Posterior vena cava (tissue), 2 donors: ENCODE measurements at regions not wholly inside any gene's neighbourhood (a gene's known extent, or its start where the extent isn't known, plus 50 kb on each side); places are given as distances from the start of the nearest gene placed in this dataset.

Source experiments
- DNase-seq: peaks from one replicate; pipeline ENCODE4 v3.0.0-alpha.2; 2020; ENCODE audit warnings: low spot score
- intact Hi-C, 2 donors: fragments of 100-400 bp; cut with DNase I; formaldehyde crosslinking; loops; one replicate each; pipeline versions ENCODE4 v1.14.1 to v1.14.2; 2022 to 2023
- donor health status: DM: yes; HTN: yes; CAD: no.
- donor health status: DM: yes; HTN: yes; CAD: no.

DNA sequence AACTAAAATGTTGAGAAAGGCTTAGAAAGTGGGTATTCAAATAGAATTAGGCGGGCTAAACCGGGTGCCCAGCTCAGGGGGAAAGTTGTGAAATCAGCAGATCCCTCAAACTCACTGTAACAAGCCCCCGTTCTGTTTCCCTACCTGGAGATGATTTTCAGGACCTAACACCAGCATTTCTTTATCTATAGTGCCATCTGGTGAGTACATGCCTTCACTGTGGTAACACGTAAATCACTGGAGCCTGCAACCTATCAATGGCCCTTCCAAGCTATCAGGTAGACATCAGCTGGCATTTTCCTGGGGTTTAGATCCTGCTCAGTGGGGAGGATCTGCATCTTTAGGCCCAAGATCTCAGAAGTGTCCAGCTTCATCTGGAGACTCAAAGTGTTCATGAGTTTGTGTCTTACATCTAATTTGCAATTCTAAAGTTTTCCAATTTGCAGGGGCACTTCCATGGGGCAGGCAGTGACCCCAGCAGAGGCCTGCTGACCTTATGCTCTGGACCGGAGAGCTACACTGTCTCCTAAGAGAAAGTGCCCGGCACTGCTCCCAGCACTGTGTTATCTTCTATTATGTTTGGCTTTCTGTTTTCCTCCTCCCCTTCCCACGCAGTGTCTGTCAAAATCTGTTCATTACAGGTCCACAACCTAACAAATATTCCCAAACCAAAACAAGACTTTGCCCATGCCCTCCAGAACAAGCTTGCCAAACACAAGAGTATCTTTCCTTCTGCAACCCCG lies 132.5 kb downstream of the LSM5 start:
- intact Hi-C loops: no loop called here
- DNase-seq: no peak

DNA sequence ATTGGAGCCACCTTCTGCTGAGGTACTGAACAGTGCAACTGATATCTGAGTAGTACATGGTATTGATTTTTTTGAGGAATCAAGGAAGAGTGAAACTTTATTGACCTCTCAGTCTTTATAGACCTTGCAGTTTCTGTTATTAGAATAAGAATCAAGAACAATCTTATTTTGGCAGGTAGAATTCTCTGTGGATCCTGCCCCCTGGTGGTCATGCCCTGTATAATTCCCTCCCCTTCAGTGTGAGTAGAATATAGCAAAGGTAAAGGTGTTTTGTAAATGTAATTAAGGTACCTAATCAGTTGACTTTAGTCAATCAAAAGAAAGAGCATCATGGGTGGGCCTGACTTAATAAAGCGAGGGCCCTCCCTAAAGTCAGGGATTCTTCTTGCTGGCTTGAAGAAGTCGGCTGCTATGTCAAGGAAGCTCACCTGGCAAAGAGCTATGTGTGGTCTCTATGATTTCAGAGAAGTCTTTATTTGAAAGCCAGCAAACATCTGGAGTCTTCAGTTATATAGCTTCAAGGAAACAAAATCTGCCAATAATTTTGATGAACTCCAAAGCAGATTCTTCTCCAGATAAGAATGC lies 142.8 kb downstream of the LSM5 start:
- DNase-seq: no peak
- intact Hi-C loops: no loop called here

DNA sequence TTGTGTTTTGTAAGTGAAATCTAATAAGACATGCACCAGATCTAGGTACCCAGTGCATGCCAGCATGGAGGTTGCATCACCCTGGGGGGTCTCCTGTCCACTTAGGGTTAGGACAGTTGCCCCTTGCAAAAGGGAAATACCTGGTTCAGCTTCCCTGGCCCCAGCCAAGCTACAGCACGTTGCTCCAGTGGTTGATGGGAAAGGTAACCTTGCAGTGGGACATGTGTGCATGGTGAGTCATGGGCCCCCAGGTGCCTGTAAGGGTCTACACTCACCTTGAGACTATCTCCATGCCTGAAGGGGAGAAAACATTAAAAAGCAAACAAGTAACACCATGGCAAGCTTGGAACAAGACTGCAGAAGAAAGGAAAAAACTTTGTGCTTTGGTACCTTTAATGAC lies 143.9 kb downstream of the LSM5 start:
- intact Hi-C loops: no loop called here
- no peak for DNase-seq

DNA sequence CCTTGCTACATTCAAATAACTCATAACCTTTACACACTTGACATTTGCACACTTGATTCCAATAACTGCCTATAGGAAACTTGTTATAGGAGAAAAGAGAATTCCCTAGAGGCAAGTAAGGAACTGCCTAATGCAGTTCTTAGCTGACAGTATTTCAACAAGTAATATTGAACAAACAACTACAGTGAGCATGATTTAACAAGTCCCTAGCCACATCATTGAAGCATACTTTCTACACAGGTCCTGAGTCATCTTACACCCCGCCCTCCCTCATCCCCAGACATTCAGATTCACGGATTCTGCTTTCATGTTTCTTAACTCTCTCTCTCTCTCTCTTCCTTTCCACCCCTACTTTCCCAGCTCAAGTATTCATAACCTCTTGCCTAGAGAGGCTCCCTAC lies 153.5 kb downstream of the LSM5 start:
- no peak for DNase-seq
- intact Hi-C loops: no loop called here

DNA sequence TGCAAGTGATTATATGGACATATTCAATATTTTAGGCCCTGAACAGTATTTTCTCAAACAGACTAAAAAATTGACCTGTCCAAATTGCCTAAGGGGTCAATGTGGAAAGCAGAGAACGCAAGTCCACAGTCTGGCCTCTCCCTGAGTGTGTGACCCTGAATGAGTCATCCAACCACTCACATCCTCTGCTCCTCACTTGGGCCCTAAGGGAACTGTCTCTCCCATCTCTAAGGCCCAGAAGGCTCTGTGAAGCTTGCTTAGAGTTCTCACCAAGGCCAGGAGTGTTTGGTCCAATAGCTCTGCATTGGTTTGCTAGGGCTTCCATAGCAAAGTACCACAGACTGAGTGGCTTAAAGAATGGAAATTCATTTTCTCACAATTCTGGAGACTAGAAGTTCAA lies 155.1 kb downstream of the LSM5 start:
- intact Hi-C loops: no loop called here
- no peak for DNase-seq

DNA sequence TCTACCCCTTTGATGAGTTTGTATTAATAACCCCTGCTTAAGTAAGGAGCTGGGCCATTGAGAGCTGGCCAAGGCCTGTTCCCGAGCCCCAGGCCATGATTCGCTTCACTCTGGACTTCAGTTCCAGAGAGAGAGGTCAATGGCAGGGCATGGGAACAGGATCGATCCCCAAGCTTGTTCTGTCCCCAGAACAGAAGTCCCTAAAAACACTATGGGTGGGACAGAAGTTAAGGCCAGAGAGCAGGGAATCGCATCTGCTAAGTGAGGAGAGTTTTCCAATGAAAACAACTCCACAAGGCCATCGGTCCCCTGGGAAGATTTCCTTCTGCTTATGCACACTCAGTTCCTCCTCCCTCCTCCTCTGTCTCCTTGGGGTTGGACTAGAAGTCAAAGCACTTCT lies 159.6 kb downstream of the LSM5 start:
- intact Hi-C loops: no loop called here
- no peak for DNase-seq

DNA sequence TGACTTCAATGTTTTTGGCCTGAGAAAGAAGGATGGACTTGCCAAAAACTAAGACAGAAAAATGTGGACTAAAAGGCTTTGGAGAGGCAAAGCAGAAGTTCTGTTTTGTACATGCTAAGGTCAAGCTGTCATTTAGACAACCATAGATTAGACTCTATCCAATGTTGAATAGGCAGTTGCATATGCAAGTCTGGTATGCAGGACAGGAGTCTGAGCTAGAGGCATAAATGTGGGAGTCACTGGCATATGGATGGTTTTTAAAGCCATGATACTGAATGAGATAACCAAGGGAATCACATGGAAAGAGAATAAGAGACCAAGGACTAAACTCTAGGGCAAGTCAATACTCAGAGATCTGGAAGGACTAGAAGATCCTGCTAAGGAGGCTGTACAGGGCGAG lies 164.1 kb downstream of the LSM5 start:
- no peak for DNase-seq
- intact Hi-C loops: no loop called here

DNA sequence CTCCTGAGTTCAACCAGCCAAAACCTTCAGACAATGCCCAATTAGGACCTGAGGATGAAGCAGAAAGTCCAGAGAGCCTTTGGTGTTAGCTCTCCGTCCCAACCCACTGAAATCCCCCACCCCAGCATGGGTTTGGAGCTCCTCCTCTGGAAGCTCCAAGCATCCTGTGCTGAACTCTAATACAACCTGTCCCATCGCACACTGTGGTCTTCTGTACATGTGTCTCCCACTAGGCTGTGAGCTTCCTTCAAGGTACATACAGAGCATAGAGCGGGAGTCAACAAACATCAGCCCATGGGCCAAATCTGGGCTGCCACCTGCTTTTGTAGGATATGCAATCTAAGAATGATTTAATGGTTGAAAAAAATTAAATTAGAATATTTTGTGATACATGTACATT lies 166.5 kb downstream of the LSM5 start:
- intact Hi-C loops: no loop called here
- no peak for DNase-seq

DNA sequence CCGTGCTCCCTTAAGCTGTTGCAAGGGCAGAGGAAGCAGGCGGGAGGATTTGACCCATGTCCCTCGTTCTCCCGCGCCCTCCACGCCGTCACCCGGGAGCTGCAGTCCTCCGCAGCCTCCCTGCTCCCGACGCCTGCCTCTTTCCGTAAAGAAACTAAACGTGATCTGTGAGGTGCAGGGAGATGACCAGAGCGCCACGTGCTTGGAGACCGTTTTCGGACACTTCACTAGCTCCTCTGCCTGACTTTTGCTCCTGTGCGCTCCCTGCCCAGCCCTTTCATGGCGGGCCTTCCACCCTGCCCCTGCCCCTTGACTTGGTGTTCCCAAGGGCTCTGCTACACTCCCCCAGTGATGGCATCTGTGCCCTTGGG lies 171.2 kb downstream of the LSM5 start:
- DNase-seq: no peak
- intact Hi-C loops: no loop called here

DNA sequence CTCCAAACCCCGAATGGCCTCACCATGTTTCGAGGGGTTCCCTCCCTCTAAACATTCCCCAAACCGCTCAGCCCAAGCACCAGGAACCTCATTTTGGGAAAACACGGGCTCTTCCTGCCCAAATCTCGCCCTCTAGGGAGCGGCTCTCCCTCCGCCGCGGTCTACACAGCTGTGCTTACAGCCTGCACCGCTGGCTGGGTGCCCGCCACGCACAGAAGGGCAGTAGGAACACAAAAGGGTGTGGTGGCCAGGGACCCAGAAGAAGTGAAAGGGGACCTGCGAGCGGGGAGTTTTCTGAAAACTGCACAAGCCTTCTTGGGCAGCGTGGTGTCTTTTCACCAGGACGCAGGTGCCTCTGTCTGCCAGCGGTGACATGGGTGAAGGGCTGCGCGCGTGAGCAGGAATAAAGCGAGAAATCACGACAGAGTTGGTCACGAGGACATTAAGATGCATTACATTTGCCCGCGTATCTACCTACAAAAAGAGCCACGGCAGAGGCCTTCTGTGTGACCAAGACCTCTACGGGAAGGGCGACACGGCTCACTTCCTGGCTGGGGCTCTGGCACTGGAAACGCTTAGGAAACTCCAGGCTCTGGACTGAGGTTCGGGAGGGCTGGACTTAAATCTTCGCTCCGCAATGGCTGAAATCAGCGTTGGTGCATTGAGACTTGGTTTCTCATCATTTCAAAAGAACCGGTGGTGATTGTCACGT lies 171.7 kb downstream of the LSM5 start:
- DNase-seq: no peak
- intact Hi-C loops: no loop called here

DNA sequence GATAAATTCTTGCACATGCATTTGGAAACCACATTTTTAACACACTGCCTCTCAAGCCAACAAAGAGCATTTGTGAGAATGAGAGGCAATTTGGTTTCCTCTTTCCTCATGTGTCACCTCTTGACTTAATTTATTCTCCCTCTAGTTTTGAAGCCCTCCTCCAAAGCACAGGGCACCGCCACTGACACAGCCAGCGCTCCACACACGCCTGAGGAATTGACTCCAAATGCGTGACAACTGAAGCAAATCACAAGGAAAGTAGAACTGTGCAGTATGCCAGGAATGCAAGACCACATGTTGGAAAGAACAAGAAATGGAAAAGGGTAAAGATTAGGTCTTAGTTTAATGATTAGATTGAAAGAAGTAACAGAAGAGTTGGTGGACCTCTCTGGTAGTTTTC lies 173.3 kb downstream of the LSM5 start:
- DNase-seq: no peak
- intact Hi-C loops: no loop called here

DNA sequence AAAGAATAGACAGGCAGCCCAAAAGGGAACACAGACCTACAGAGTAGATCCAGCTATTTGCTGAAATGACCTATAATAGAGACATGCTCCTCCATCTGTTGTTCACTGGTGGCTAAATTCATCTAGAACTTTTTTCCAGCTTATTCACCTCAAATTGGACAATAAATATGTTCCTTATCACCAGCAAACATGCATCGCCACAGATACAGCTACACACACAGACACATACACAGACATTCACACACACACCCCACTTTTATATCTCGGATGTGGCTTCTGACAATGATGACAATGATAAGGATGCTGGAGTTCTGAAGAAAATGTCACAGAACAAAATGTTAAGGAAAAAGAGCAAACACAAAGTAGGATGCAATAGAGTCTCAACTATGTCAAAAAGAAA lies 175.4 kb downstream of the LSM5 start:
- intact Hi-C loops: no loop called here
- DNase-seq: no peak

DNA sequence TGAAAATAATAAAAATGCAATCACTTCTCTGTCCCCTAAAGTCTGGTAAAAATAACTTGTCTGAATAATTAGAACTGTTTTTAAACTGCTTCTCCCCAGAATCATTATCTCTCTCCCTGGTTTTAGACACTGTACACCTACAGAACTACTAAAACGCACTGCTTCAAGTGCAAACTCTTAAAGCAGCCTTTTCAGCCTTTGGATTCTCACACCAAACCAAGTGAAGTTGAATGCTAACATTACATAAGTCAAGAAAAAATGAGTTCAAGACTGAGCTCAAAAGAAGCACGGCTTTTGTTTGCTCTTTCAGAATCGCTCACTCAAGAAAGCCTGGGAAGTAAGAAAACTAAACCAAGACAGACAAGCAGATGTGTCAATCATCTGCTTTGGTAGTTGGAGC lies 188.8 kb downstream of the LSM5 start:
- intact Hi-C loops: no loop called here
- no peak for DNase-seq

DNA sequence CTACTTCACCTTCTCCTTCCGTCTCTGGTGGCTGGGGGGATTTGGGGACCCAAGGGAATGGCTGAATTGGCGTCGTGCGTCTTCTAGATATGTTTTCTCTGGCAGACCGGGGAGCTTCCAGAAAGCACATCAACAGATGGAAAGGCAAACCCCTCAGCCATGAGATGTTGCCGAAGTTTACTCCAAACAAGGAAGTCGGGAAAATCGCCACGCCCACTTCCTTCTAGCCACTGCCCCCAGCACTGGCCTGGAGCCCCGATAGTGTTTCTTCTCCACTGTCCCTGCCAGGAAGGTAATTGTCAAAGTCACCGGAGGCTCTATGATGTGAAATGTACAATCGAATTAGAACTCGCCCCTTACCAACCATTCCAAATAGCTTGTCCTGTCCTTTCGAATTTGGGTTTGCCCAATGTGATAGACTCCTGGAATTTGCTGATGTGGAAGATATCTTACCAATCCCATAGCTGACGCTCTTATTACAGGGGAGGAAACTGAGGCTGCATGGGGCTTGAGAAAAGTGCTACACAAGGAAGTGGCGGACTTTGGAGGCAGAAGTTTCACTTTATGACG lies 191.0 kb downstream of the LSM5 start:
- intact Hi-C loops: no loop called here
- DNase-seq: no peak

DNA sequence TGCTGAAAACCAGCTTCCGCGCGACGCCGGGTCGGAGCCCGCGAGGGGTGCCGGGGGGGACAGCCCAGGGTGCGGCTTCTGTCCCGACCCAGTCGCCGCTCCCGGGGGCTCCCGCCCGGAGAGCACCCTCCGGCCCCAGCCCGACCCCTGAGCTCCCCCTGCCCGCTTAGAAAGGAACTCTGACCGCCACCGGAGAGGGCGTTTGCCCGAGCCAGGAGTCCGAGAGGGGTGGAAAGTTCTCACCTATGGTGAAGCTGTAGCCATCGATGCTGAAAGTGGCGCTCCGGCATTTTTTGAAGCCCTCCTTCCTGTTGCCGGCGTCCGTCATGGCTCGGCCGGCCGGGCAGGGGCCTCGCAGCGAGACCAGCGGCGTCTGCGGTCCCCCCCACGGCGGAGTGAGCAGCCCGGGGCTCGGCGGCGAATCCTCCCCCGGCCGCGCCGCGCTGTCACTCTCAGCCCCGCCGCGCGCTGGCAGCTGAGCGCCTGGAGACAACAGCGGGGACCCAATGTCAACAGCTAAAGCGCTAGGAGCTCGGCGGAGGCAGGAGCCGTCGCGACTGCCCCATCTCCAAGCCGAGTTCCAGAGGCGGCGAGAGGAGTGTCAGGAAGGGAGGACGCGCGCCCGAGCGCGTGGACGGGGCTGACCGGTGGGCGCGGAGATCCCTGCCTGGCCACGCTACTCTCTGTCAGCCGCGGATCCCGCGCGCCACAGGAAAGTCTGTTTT lies 191.6 kb downstream of the LSM5 start:
- no peak for DNase-seq
- intact Hi-C loops: no loop called here

DNA sequence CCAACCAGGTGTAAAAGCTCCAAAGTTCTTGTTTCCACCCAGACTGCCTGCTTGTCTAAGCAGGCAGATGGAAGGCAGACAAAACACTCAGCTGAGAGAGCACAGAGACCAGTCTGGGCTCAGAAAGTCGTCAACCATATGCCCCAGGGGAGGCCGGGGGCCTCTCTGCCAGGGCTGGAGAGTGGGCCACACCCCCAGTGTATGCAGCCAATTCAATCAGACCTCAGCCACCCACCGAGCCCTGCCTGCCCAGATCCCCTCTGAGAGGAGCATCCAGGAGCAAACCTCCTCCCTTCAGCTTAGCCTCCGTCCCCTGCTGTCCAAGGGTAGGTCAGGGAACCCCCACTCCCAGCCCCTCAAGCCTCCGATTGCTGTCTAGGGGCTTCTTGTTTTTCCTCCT lies 196.3 kb downstream of the LSM5 start:
- no peak for DNase-seq
- intact Hi-C loops: no loop called here

DNA sequence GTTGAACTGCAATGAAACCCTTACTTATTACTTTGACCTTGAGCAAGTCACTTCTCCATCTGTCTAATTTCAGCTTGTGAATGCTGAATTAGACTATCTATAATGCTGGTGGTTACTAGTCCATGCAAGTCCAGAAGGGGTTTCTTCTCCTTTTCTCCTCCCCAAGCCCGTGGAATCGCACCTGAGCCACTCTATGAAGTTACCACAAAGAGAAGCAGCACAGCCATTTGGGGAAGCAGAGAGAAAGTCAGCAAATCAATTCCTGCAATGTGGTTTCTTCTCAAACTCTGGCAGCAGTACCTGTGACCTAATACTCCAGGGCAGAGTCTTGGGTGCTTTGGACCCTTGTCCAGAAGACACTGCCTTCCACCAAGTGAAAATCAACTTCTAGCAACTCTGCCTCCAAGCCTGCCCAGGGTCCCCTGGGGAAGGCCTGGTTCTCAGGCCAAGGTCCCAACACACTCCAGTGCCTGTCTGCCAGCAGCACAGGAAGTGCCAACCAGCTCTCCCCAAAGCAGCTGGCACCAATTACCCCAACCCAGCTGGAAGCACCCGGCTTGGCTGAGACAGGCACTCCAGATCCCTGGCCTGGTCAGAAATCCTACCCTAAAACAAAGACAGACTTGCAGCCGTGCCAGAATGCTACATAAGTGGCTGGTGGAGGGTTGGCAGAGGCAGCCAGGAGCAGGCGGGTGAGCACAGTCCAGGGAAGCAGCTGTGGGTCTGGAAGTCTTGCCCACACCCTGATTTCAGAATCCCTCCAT lies 200.3 kb downstream of the LSM5 start:
- intact Hi-C loops: no loop called here
- no peak for DNase-seq

DNA sequence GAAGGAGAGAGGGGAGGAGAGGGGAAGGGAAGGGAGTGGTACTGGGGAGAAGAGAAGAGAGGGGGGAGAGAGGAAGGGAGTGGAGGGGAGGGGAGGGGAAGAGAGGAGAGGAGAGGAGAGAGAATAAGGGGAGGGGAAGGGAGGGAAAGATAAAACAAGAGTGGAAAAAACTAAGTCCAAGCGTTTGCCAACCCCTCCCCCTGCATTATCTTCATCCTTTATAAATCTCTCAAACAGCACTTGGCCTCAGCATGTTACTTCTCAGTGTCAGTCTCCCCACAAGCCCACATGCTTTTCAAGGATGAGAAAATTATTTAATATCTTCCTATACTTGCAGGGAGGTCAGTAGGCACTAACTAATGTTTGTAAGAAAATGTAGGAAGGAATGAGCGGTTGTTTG lies 204.5 kb downstream of the LSM5 start:
- intact Hi-C loops: no loop called here

DNA sequence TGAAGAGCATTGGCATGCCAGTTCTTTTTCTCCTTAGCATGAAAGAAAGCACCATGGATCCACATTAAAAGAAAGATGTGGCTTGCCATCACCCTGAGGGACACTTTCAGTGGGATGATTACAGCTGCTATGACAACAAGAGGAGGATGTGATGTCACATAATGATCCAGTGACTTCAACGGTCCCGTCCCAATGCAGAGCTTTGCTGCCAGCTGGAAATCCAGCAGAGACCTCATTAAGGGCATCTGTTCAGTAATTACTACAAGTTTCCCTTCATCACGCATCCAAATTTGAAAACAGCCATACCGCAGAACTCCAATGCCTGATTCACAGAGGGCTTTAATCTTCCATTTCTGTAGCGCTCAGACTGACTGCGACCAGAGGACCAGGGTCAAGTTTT lies 206.6 kb downstream of the LSM5 start:
- intact Hi-C loops: no loop called here

More for the DNA sequence above, 204.5 kb downstream of the LSM5 start:
- DNase-seq: no peak

More for the DNA sequence above, 206.6 kb downstream of the LSM5 start:
- DNase-seq: no peak
